ENCODE measurements at regions not wholly inside any gene's neighbourhood (a gene's known extent, or its start where the extent isn't known, plus 50 kb on each side); places are given as distances from the start of the nearest gene placed in this dataset.
"Not testable (repeated sequence)": the region's sequence is repeated elsewhere in the genome, so short reads cannot be mapped to it uniquely, and the experiment has no call there.

- DNase-seq: no peak
Observed at GRCh38 chr10:101280511-101280910, 51.2 kb upstream of the LBX1 start.

GRCh38 chr10:101280921-101281320 is 51.7 kb upstream of the LBX1 start:
- DNase-seq: not testable (repeated sequence)

GRCh38 chr10:101282947-101283346 is 53.7 kb upstream of the LBX1 start:
- DNase-seq: no peak

- DNase-seq: no peak
Observed at GRCh38 chr10:101283762-101284100, 54.5 kb upstream of the LBX1 start.

GRCh38 chr10:101284101-101284743 is 55.0 kb upstream of the LBX1 start:
- DNase-seq: no peak

- no peak for DNase-seq
Observed at GRCh38 chr10:101284744-101285463, 55.6 kb upstream of the LBX1 start.

GRCh38 chr10:101285519-101286070 is 56.3 kb upstream of the LBX1 start:
- no peak for DNase-seq

- no peak for DNase-seq
Observed at GRCh38 chr10:101286248-101287046, 57.2 kb upstream of the LBX1 start.

- DNase-seq: no peak
Observed at GRCh38 chr10:101287183-101287996, 58.1 kb upstream of the LBX1 start.

- DNase-seq: no peak
Observed at GRCh38 chr10:101287997-101288635, 58.9 kb upstream of the LBX1 start.

GRCh38 chr10:101289541-101289940 is 60.3 kb upstream of the LBX1 start:
- DNase-seq: no peak

- DNase-seq: no peak
Observed at GRCh38 chr10:101290431-101290830, 61.2 kb upstream of the LBX1 start.

- DNase-seq: no peak
Observed at GRCh38 chr10:101290881-101291280, 61.6 kb upstream of the LBX1 start.

- DNase-seq: peak; percentile 46 to 47
Observed at GRCh38 chr10:101291331-101292193, 62.3 kb upstream of the LBX1 start.

GRCh38 chr10:101292194-101293006 is 61.6 kb upstream of the BTRC start:
- no peak for DNase-seq

GRCh38 chr10:101293007-101293723 is 60.8 kb upstream of the BTRC start:
- DNase-seq: no peak

GRCh38 chr10:101294109-101294508 is 59.9 kb upstream of the BTRC start:
- DNase-seq: no peak

- no peak for DNase-seq
Observed at GRCh38 chr10:101295261-101295660, 58.7 kb upstream of the BTRC start.

GRCh38 chr10:101297901-101298486 is 56.0 kb upstream of the BTRC start:
- DNase-seq: peak; percentile 53 to 77

Measured in stimulated activated CD4-positive, alpha-beta T cell treated with anti-CD3 and anti-CD28 coated beads, Interleukin-4, amount 100 ng/mL, for 4 hours (primary cell).